Upper lobe of left lung (tissue), 6 donors: ENCODE measurements at regions not wholly inside any gene's neighbourhood (a gene's known extent, or its start where the extent isn't known, plus 50 kb on each side); places are given as distances from the start of the nearest gene placed in this dataset.

Experiments
- ATAC-seq, 2 donors: fragments of 200-7000 bp; cut with Tn5 transposase; one replicate each; pipeline ENCODE4 v1.9.1; 2022; ENCODE audit warnings: mild to moderate bottlenecking in 2 of 2, moderate library complexity in 2 of 2; ENCODE audit not compliant: low FRiP score in 2 of 2
- DNase-seq, 2 donors: peaks; one replicate each; pipeline ENCODE4 v3.0.0-alpha.2; 2019 to 2020
- H3K27ac ChIP-seq, 4 donors: fragments of 200-600 bp; sonication (generic); one replicate each; pipeline ENCODE4 v1.5.1; 2016 to 2019
- H3K27me3 ChIP-seq, 4 donors: fragments of 200-600 bp; sonication (generic); one replicate each; pipeline ENCODE4 v1.5.1; 2017 to 2019
- H3K36me3 ChIP-seq, 4 donors: fragments of 200-600 bp; sonication (generic); one replicate each; pipeline ENCODE4 v1.5.1; 2016 to 2019
- H3K4me1 ChIP-seq, 4 donors: fragments of 200-600 bp; sonication (generic); one replicate each; pipeline ENCODE4 v1.5.1; 2018 to 2019
- H3K4me3 ChIP-seq, 4 donors: fragments of 200-600 bp; sonication (generic); one replicate each; pipeline ENCODE4 v1.5.1; 2017 to 2019; ENCODE audit warnings: mild to moderate bottlenecking in 2 of 4, moderate library complexity in 1 of 4
- H3K9me3 ChIP-seq, 4 donors: fragments of 200-600 bp; sonication (generic); one replicate each; pipeline ENCODE4 v1.5.1; 2018 to 2019
- CTCF ChIP-seq, 6 experiments: fragments of 450-650 bp in 4 of 6; fragments of 200-600 bp in 2 of 6; sonication (generic) in 2 of 6; IDR thresholded peaks; one replicate each; pipeline ENCODE4 v1.5.1; 2016 to 2019; ENCODE audit warnings: antibody characterized with exemption in 6 of 6
- EP300 ChIP-seq, 4 donors: sonication (generic); formaldehyde crosslinking; IDR thresholded peaks; one replicate each; pipeline ENCODE4 v1.5.1; 2017; ENCODE audit warnings: antibody characterized with exemption in 4 of 4, control low read depth in 2 of 4
- POLR2A ChIP-seq, 4 donors: fragments of 450-650 bp; IDR thresholded peaks; one replicate each; pipeline ENCODE4 v1.5.1; 2016 to 2017; ENCODE audit warnings: antibody characterized with exemption in 4 of 4, mild to moderate bottlenecking in 2 of 4
- POLR2AphosphoS5 ChIP-seq, 2 donors: sonication (generic); formaldehyde crosslinking; IDR thresholded peaks; one replicate each; pipeline ENCODE4 v1.5.1; 2017; ENCODE audit warnings: antibody characterized with exemption in 2 of 2
- WGBS, 2 donors: methylation state at CpG; one replicate each; pipeline ENCODE4 v1.1.5; 2017 to 2018; 5-methylcytosine and 5-hydroxymethylcytosine counted together
- donor health status: DM: no; HTN: no; CAD: no; lungs with moderate emphysema.
- donor health status: DM: no; HTN: yes; CAD: no; lungs with severe emphysema.

GRCh38 chr17:53316988-53317387 lies 505.7 kb upstream of the KIF2B start:
- no peak for DNase-seq
- TF ChIP-seq CTCF (IDR thresholded peaks at IDR 0.05) (no peak), POLR2AphosphoS5 (IDR thresholded peaks at IDR 0.05) (no peak), POLR2A (IDR thresholded peaks at IDR 0.05) (no peak), EP300 (IDR thresholded peaks at IDR 0.05) (no peak)

GRCh38 chr17:53316073-53316472 lies 506.7 kb upstream of the KIF2B start:
- 75 to 92% methylated on average over 5 of the region's 5 CpGs for WGBS, 2 donors
- Histone ChIP-seq H3K36me3 (no peaks in the 10 kb centered on the region), H3K27me3 (no peaks in the 10 kb centered on the region), H3K27ac (no peak overlapping the region), H3K9me3 (no peaks in the 10 kb centered on the region), H3K4me1 (no peaks in the 10 kb centered on the region), H3K4me3 (no peak overlapping the region)
- no peak for ATAC-seq
- TF ChIP-seq POLR2AphosphoS5 (IDR thresholded peaks at IDR 0.05) = no peak
- TF ChIP-seq POLR2A (IDR thresholded peaks at IDR 0.05) = no peak
- TF ChIP-seq CTCF (IDR thresholded peaks at IDR 0.05) = no peak
- TF ChIP-seq EP300 (IDR thresholded peaks at IDR 0.05) = no peak
- no peak for DNase-seq

More at GRCh38 chr17:53316988-53317387, 505.7 kb upstream of the KIF2B start:
- Histone ChIP-seq H3K27me3 (no peaks in the 10 kb centered on the region), H3K27ac (no peak overlapping the region), H3K36me3 (no peaks in the 10 kb centered on the region), H3K4me3 (no peak overlapping the region), H3K4me1 (no peaks in the 10 kb centered on the region), H3K9me3 (no peaks in the 10 kb centered on the region)
- WGBS, 2 donors = 69 to 81% methylated on average over 1 of the region's 1 CpG
- ATAC-seq = no peak

- Histone ChIP-seq H3K27ac (no peak overlapping the region), H3K4me3 (no peak overlapping the region), H3K27me3 (no peaks in the 10 kb centered on the region), H3K36me3 (no peaks in the 10 kb centered on the region), H3K4me1 (no peaks in the 10 kb centered on the region), H3K9me3 (no peaks in the 10 kb centered on the region)
- TF ChIP-seq EP300 (IDR thresholded peaks at IDR 0.05) (no peak), CTCF (IDR thresholded peaks at IDR 0.05) (no peak), POLR2AphosphoS5 (IDR thresholded peaks at IDR 0.05) (no peak), POLR2A (IDR thresholded peaks at IDR 0.05) (no peak)
- ATAC-seq (no peak), DNase-seq (no peak)
- 62 to 82% methylated on average over 3 of the region's 3 CpGs for WGBS, 2 donors
Measured at GRCh38 chr17:53314521-53314920, 508.2 kb upstream of the KIF2B start.

- 64 to 73% methylated on average over 2 of the region's 2 CpGs for WGBS, 2 donors
- DNase-seq = no peak
- TF ChIP-seq POLR2AphosphoS5 (IDR thresholded peaks at IDR 0.05) = no peak
- TF ChIP-seq EP300 (IDR thresholded peaks at IDR 0.05) = no peak
- no peak for TF ChIP-seq POLR2A (IDR thresholded peaks at IDR 0.05)
- TF ChIP-seq CTCF (IDR thresholded peaks at IDR 0.05) = no peak
- H3K9me3 ChIP-seq = peaks cover 0 to 5% (median 0%) of the 10 kb centered on the region in 4 donors
- ATAC-seq = no peak
- no peaks in the 10 kb centered on the region for H3K4me1 ChIP-seq
- H3K27ac ChIP-seq = no peak overlapping the region
- no peaks in the 10 kb centered on the region for H3K36me3 ChIP-seq
- no peak overlapping the region for H3K4me3 ChIP-seq
- H3K27me3 ChIP-seq = no peaks in the 10 kb centered on the region
Measured at GRCh38 chr17:53313746-53314145, 509.0 kb upstream of the KIF2B start.

- no peak for TF ChIP-seq POLR2AphosphoS5 (IDR thresholded peaks at IDR 0.05)
- no peak for TF ChIP-seq EP300 (IDR thresholded peaks at IDR 0.05)
- no peak for TF ChIP-seq POLR2A (IDR thresholded peaks at IDR 0.05)
- no peak for TF ChIP-seq CTCF (IDR thresholded peaks at IDR 0.05)
- no peaks in the 10 kb centered on the region for H3K27me3 ChIP-seq
- H3K4me3 ChIP-seq = no peak overlapping the region
- no peaks in the 10 kb centered on the region for H3K9me3 ChIP-seq
- WGBS, 2 donors = 84 to 91% methylated on average over 1 of the region's 1 CpG
- H3K27ac ChIP-seq = no peak overlapping the region
- no peaks in the 10 kb centered on the region for H3K4me1 ChIP-seq
- no peaks in the 10 kb centered on the region for H3K36me3 ChIP-seq
- DNase-seq = no peak
- no peak for ATAC-seq
Measured at GRCh38 chr17:53278466-53278865, 544.3 kb upstream of the KIF2B start.
